Activated CD4-positive, CD25-positive, alpha-beta regulatory T cell treated with anti-CD3 and anti-CD28 coated beads, Interleukin-2, amount 50 U/mL, for 24 hours (primary cell): ENCODE measurements at regions not wholly inside any gene's neighbourhood (a gene's known extent, or its start where the extent isn't known, plus 50 kb on each side); places are given as distances from the start of the nearest gene placed in this dataset.

ENCODE experiments used
- ATAC-seq, 2 donors: fragments of 150-1000 bp; cut with Tn5 transposase; one replicate each; pipeline ENCODE4 v1.10.0; 2021; ENCODE audit warnings: mild to moderate bottlenecking in 1 of 2, moderate library complexity in 1 of 2

DNA sequence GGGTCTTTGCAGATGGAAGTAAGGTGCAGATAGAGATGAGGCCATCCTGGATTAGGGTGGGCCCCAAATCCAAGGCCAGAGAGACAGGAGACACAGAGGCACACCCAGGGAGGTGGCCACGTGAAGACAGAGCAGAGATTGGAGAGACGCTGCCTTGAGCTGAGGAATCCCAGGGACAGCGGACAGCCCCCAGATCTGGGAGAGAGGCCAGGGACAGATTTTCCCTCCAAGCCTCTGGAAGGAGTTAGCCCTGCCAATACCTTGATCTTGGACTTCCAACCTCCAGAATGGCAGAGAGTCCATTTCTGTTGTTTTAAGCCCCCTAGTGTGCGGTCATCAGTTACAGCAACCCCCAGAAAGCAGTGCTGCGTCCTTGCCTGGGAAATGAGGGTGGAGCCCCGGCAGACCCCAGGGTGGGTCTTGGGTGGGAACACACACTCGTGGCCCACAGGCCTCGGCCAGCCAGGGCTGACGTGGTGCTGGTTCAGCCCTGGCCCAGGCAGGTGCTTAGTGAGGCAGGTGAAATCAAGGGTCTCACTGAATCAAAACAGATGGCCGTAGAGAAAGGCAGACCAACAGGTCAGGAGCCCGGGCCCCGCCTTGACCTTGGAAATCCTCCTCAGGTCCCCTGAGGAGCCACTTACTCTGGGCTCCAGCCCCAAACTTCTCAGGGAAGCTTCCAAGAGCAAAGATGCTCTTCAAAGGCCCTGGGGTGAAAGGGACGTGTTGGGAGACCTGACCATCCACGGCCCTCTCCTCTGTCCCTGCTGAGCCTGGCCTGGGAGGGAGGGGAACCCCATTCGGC, 169.3 kb downstream of the RBFOX3 start:
- no peak for ATAC-seq

DNA sequence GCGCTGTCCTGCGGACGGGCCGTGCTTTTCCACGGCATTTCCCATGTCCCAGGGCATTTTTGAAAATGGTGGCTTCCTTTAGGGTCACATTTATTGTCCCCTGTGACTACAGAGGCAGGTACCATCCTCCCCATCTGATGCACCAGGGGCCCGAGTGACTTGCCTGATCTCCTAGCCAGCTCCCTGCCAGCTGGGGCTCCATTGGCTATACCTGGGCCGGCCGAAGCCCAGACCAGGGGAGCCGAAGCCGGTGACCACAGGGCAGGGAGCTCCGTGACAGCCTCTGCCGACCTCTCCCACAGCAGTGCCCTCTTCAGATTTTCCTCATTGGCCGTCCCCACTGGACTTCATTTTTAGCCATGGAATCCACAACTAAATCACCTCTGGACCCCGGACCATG, 170.6 kb downstream of the RBFOX3 start:
- no peak for ATAC-seq

DNA sequence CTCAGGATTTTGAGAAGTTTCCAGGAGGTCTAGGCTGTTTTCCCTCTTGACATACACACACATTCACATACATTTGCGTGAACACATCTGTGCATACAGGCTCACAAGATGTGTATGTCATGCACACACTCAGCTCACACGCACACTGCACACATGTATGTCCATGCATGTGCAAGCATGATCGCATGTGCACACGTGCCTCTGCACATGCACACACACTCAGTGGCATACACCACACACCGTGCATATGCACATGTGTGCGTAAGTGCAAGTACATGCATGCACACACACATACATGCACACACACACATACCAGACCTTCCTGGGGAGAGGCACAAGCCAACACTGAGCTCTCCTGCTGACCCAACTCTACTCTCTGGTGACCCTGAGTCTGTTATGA, 171.4 kb downstream of the RBFOX3 start:
- ATAC-seq = no peak

DNA sequence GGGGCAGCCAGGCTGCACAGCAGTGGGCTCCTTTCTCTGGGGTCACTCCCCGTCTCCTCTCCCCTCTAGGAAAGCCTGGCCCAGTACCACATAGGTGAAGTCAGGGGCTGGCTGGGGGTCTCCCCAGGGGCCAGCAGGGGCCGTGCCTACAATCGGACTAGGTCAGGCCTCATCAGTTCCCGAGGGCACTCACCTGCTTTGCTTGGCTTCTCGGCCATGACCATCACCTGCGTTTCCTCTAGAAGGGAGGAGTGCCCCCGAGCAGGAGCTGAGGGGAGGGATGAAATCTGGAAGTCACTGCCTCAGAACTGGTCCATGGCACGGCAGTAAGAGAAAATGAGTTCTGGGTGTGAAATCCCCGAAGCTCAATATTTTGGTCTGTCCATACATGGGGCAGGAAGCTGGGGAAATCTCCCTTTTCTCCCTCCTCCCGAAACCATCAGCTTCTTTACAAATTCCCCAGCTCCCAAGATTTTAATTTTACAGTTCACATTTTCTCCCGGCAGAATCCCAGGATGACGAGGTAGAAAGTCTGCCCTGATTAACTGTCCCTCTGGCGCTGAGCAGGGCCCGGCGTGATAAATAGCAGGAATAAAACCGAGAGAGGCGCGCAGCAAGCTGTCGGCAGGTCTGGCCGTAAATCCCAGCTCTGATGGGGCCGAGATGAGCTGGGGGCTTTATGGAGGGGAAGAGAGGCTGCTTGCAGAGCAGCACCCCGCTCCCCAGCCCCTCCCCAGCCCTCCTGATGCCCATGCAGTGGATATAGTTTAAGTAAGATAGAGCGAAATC, 172.1 kb downstream of the RBFOX3 start:
- ATAC-seq = no peak

DNA sequence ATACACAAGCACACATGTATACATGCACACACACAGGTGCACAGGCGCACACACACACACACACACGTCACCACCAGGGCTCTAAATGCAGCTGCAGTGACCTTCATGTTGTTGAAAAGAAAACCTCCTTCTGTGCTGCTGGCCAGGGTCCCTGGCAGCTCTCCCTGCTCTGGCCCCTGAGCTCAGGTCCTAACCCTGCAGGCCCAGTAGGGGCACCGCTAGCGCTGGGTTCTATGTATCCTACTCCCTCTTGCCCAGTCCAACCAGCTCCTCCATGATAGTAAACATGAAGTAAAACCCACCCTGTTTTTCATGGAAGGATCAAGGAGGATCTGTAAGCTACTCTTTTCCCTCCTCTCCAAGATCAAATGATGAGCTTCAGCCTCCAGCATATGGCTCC, 172.8 kb downstream of the RBFOX3 start:
- ATAC-seq = no peak

DNA sequence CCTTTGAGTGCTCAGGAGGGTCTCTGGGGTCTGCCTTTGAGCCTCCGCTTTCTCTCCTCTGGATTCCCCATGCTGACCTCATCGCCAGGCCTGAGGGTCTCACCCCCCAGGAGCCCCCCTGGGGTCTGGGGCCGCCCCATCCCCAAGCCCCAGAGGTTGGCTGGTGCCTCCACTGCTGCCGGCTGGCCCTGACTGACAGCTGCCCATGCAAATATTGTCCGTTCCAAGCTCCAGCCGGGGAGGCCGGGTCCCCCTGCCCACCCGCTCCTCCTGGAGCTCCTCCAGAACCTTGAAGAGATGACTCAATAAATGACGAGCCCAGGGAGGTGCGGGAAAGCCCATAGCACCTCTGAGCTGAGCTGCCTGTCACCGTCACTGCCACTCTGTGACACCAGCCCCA, 173.8 kb downstream of the RBFOX3 start:
- no peak for ATAC-seq

DNA sequence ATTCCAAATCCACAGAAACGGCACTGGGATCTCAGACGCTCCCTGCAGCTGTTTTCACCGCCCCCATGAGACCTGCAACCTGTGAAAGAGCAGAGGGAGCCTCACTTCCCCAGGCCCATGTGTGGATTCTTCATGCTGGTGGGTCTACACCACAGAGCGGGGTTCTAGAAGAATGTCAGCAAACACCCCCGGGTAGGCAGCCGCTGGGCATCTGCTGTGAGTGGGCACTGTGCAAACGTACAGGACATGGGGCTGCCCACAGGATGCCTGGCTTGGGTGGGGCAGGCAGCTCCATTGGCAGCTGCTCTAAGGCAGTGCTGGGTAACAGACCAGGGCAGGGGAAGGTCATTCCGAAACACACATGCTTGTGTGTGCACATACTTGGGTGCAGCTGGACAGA, 174.9 kb downstream of the RBFOX3 start:
- no peak for ATAC-seq

DNA sequence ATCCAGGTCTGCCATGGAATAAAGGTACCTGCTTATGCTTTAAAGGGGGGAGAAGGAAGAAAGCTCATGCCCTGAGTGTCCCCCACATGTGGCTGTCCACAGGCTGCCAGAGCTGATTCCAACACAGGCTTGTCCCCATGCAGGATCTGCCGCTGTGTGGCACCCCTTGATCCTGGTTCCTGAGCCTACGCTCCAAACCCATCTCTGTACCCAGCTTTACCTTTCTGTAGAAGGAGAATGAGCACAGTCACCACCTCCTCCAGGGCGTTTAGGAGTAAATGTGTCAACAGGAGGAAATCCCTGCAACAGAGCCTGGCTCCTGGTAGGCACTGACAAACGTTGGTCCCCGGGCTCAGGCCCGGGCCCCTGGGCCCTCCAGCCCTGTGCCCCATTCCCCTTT, 175.6 kb downstream of the RBFOX3 start:
- no peak for ATAC-seq

DNA sequence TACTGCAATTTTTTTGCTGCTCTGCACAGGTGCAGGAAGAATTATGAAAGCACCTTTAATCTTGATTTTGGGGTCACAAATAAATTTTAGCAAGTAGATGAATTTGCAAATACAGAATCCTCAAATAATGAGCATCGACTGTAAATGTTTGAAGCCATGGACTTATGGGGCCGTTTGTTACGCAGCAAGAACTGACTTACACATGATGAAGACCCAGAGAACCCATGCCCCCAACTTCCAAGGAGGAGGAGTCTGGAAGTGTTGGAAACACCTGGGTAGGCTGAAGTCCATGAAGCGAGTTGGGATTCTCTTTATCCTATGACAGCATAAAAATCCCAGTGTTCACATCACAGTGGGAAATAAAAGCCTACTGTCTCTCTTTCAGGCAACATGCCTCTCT, 176.6 kb downstream of the RBFOX3 start:
- no peak for ATAC-seq

DNA sequence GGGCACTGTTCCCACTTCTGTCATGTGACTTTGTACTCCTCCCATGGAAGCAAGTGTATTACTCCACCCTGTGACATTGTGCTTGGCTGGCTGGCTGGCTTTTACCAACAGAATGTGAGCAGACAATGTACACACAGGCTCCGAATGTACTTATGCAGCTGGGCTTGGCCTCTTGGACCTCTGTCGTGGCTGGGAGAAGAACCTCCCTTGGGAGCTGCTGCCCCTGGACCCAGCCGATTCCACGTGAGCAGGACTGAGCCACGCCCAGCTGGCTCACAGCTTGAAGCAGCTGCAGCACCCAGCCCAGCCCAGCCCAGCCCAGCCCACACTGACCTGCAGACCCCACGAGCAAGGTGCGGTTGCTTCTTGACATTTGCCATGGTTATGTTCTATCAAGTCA, 177.5 kb downstream of the RBFOX3 start:
- no peak for ATAC-seq

DNA sequence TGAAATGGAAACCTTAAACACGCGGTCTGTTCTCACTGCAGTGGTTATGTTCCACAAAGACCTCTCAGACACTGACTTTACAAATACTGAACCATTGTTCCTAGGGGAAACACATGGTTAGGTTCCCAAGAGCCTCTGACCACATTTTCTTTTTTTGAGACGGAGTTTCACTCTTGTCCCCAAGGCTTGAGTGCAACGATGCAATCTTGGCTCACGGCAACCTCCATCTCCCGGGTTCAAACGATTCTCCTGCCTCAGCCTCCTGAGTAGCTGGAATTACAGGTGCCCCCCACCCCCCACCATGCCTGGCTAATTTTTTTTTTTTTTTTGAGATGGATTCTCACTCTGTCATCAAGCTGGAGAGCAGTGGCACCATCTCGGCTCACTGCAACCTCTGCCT, 179.7 kb downstream of the RBFOX3 start:
- no peak for ATAC-seq

DNA sequence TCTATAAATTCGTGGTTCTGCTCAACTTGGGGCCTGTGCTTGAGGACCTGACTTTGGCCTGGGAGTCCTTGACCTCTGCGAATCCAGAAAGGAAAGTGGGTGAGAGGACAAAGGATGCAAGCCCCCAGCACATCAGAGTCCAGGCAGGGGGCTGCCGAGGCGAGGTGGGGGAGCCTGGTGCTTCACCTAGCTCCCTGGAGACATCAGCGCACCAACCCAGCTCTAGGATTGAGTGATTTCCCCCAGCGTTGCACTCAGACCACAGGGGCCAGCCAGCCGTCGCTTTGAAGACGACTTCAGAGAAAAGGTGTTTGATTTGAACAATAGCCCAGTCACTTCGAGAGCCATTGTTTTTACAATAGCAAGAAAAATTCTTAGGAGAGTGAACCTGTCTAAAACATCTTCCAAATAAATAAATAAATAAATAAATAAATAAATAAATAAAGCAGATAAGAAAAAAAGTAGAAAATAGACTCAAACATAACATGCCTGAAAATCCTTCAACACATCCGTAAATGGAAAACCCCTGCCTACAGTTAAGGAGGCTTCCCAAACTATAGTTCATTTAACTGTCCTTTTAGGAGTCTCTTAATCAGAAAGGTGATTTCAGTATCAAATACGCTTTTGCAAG, 180.9 kb downstream of the RBFOX3 start:
- ATAC-seq = no peak

DNA sequence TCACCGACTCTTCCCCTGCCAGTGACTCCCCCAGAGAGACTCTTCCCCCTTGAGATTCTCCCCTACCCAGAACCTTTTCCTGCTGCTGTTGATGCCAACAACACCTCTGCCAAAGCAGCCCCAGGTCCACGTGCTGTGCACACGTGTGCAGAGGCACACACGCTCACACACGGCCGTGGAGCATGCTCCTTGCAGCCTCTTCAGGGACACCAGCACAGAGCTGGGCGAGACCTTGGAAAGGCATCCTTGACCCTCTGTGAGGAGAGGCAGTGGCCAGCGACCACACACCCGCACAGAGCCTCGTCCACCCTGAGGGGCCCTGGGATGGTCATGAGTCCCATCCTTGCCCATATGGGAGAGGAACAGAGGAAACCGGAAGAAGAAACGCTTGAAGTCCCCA, 181.9 kb downstream of the RBFOX3 start:
- no peak for ATAC-seq

DNA sequence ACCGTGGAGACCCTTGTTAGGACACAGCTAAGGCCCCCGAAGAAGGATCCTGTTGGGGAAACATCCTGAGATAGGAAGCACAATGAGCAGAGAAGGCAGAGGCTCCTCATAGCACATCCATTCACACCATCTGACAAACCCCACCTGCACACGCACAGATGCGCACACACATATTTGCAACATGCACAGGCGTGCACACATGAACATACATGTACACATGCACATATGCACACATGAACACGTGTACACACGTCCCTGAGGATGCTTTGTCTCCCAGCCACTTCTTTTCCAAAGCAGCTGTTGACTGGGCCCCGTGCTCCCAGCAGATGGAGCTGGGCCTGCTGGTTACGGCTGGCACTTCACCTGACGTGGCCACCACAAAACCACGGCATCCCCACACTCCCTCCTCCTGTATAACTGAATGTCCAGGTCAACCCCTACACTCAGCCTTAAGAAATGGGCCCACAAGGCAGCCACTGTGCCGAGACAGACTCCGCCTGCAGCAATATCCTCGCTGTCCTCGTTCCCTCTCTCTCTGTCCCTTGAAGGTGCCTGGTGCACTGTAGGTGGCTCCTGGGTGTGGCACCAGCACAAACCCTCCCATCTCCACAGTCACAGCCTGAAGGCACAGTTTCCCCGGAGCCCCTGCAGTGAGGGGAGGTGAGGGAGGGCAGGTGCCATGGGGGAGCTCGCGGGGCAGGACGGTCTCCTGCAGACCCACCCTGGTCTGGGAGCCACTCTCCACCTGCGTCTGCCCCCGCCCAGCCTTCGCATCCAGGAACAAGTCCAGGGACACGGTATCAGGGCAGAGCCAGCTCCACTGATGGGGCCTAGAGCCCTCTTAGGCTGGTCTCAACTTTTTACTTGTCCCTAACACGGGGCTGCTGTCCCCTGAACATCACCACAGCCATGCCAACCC, 183.0 kb downstream of the RBFOX3 start:
- ATAC-seq = no peak

DNA sequence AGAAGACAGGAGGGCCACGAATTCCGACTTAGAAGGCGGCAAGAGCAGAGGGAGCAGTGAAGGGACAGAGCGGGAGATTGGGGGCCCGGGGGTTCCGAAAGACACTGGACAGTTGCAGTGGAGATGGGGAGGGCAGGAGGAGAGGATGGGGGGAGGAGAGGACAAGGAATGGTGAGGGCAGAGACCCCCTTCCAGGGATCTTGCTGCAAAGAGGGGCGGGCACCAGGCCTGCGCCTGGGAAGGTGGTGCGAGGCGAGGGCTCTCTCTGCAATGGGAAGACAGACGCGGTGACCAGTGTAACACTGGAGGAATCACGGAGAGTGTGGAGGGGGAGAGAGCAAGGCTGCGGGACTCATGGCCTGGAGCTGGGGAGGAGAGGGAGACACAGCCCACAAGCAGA, 185.2 kb downstream of the RBFOX3 start:
- ATAC-seq = no peak

DNA sequence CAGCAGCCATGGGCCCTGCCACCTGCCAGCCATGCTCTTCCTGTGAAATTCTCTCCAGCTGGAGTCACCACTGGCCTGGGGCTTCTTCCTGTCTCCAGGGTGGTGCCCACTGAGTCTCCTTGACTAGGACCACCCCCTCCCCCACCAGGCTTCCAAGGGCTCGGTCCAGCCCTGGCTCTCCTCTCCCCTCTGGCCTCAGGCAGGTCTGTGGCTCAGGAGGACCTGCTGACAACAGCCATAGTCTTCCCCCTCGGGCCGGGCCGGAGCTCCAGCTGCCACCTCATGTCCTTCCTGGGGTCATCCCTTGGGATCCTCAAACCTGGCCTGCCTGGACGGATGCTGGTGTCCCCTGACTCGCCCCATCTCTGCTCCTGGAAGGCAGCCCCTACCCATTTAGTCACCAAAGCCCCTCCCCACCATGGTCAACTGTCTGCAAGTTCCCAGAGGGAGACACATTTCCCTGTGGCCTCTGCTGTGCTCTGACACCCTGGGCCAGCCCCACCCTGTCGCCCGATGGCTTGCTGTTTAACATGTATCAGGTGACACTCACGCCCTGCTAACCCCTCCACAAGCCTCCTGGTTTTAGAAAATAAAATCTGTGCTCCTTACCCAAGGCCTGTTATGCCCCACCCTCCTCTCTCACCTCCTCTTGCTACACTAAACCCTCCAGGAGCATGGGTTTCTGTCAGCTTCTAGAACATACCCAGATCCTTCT, 186.2 kb downstream of the RBFOX3 start:
- ATAC-seq = no peak

DNA sequence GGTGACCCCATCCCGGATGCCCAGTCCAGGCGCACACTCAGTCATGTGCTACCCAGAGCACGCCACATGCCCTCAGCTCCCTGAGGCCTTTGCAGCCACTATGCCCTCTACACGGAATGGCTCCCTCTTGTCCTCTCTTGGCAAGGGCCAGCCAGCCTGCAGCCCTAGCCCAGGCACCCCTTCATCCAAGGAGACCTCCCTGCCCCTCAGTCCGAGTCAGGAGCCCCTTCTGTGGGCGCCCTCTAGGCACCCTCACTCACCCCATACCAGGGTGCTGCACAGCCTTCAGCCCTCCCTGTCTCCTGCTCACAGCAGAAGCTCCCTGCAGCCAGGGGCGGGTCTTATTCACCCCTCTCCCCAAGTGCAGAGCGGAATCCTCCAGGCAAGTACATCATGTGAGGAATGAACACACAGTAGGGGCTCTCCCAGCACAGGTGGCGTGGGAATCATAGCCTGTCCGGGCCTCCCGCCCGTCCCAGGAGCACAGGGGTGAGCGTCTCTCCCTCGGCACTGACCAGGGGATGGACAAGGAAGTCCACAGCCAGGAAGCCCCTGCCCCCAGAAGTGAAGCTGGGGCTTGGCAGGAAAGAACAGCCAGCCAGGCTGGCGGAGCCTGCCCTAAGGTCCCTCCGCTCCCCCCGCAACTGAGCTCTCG, 186.9 kb downstream of the RBFOX3 start:
- no peak for ATAC-seq

DNA sequence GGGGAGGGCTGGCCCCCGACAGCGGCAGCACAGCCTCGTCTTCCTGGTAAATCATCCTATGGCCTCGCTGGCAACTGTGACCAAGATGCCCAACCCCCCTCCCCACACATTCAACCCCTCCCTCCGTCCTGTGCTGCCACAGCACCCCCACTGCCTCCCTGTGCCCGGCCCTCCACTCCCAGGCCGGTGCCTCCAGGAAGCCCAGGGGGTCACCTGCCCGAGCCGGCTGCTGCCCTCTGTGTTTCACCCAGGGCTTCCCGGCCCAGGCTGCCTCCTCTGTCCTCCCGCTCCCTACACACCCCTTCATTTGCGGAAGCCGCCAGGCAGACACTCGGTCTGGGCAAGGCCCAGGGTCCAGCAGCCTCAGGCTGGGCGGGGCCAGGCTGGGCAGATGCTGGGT, 188.6 kb downstream of the RBFOX3 start:
- ATAC-seq = no peak

DNA sequence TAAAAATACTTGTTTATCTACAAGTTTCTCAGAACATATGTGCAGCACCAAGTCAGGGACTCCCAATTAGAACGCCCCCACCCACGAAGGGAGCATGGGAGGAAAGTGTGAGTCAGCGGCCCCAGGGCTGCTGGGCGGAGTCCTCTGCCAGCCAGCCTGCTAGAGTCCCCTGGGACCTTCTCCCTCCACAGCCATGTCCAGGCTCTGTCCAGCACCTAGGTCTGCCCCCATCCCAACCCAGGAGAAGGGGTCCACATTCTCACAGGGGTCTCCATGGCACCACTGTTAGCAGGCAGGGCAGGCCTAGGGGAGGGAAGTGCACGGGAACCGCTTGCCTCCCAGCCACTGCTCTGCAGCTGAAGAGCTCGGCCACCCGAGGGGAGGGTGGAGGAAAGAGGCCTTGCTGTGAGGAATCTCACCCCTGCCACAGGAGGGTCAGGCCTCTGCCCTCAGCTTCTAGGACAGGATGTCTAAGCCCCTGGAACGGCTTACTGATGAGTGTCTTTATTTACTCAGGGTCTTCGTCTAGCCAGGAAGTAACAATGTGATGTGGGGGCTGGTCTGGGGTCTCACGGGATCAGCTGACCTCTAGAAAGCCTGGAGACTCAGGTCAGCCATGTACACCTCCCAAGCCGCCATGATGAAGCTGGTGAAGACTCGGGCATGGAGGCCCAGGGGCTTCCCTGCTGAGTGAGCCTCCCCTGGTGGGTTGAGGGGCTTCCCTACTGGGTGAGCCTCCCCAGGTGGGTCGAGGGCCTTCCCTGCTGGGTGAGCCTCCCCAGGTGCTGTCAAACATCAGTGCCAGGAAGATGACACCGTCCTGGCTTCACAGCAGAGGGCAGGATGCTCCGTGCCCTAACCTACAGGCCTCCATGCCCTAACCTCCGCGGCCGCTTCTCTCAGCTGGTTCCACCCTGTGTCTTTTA, 190.3 kb downstream of the RBFOX3 start:
- peak in 1 of 2 donors; percentile 49 for ATAC-seq

DNA sequence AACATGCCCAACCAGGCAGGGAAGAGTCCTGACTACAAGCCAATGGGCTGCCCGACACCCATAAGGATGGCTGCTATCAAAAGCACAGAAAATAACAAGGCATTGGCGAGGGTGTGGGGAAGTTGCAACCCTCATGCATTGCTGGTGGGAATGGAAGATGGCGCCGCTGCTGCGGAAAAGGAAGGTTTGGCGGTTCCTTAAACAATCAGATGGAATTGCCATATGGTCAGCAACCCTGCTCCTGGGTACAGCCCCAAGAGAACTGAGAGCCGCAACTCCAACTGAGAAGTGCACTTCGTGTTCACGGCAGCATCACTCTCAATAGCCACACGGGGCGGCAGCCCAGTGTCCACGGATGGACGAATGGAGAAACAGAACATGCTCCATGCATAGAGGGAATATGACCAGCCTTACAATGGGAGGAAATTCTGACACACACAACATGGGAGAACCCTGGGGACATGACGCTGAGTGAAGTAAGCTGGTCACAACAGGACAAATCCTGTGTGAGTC, 193.3 kb downstream of the RBFOX3 start:
- no peak for ATAC-seq
